GM18870 (cell line): ENCODE measurements at regions not wholly inside any gene's neighbourhood (a gene's known extent, or its start where the extent isn't known, plus 50 kb on each side); places are given as distances from the start of the nearest gene placed in this dataset.

Experiments used
- ATAC-seq: cut with Tn5 transposase; IDR thresholded peaks from one replicate; pipeline ENCODE4 v1.9.1; 2021; ENCODE audit warnings: moderate library complexity; ENCODE audit not compliant: unreplicated experiment

DNA sequence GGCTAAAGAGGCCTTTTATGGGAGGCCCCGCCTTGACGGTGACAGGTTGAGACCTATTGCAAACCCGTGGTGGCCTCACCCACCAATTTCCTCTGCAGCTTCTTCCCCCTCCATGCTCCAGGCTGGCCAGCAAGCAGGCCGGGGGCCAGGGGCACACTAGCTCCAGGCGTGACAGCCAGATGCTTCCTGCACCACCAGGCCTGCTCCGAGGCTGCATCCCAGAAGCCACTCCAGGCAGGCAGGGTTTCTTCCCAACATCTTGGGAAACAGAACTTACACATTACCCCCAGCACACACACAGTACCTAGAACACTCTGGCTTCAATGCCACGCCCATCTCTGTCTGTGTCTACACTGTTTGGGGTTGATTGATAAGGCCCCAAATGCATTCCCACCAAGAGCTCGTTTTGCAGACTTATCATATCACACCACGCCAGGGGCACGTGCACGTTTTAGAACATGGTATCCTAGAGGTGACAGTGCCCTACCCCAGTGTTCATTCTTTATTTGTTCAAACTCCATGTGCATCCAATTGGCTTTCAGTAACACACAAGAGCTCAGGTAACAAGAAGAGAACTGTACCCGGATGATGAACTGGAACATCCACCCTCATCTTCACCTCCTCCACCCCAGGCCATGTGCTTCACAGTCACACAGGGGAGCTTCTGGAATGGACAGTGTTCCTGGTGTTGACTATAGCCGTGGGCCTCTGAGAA is 221.4 kb upstream of the RREB1 start:
- ATAC-seq = no peak

DNA sequence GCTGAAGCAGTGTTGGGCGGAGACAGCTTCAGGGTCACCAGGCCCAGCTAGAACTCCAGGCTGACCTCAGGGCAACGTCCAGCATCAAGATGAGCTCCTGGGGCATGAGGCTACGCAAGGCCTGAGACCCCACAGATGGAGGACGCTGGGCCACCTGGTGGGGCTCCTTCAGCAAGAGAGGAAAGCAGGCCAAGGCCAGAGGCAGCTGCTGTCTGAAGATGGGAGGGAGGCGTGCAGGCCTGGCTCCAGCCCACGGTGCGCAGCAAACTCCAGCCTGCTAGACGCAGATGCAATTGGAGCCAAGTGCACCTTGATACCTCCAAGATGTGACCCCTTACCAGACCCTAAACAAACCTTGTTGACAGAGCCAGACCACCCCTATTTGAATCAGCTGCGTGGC is 220.9 kb upstream of the RREB1 start:
- no peak for ATAC-seq

DNA sequence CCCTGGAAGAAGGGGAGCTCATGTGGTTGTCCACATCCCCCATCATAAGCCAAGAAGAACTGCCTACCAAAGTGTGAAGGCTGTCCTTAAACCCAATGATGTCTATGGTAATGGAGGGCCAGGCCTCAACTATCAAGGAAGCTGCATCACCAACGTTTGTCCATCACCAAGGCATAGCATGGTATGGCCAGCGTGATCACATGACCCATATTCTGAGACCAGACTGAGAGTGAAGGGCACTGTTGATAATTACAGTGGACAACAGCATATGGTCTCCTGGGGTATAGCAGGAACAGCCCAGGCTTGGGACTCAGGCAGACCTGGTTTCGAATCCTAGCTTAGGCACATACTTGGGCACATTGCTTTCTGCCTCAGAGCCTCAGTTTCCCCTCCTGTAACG is 218.2 kb upstream of the RREB1 start:
- no peak for ATAC-seq

DNA sequence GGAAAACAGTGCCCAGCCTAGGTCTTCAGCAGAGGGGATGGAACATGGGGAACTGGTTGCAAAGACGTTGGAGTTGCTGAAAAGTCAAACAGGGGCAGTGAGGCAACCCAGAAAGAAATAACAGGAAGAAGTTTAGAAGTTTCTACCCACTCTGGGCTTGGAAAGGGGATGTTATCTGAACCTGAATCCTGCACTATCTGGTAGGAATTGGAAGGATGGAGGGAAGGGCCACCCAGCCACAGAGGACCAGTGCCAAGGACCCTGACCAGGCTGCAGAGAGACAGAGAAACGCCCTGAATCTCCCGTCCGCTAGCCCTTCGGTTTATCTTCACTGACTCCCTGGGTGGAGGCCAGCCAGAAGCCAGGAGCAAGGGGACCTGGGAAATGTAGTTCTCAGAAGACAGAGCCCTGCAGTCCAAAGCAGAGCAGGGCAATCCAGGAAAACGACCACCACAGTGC is 217.3 kb upstream of the RREB1 start:
- ATAC-seq = no peak

DNA sequence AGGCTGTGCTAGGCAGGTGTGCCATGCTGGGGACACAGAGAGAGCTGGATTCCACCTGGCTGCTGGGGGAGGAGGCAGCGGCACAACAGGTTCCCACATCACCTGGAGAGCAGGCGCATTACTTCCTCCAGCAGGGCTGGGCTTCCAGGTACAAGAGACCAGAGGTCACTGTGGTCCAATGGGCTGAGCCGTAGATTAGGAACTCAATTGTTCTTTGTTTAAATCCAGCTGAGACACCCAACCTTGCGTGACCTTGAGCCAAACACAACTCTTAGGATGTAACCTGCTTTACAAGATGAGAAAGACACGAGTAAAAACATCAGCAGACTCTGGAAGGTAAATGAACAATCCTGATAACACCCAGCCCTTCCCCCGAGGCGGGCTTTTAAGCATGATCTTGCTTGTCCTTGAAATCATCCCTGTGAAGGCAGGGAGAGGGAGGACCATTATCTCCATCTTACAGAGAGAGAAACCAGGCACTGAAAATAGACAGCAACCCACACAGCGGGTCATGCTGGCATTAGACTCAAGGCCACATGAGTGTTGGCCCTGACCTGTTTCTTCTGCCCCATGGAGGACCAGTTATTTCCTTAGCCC is 216.5 kb upstream of the RREB1 start:
- no peak for ATAC-seq

DNA sequence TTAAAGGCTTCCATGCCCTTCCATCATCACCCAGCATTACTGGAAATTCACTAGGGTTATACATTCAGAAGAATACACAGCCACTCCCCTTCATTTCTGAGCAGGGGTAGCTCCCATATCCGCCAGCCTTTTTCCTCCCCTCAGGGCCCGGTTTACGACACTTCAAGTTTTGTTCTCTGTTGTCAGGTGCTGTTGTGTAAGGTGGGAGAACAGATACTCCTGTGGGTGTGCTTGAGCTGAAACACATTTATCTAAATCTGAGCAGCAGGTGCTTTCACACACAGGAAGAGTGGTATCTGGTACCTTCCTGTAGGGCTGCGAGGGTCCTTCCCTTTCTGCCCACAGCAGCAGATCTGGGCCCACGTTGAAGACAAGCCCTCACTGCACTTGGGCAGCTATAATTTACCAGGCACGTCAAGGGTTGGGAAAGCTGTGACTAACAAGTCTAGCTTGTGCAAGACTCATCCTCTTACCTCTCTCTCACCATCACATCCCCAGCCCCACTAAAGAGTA is 215.8 kb upstream of the RREB1 start:
- ATAC-seq = no peak

DNA sequence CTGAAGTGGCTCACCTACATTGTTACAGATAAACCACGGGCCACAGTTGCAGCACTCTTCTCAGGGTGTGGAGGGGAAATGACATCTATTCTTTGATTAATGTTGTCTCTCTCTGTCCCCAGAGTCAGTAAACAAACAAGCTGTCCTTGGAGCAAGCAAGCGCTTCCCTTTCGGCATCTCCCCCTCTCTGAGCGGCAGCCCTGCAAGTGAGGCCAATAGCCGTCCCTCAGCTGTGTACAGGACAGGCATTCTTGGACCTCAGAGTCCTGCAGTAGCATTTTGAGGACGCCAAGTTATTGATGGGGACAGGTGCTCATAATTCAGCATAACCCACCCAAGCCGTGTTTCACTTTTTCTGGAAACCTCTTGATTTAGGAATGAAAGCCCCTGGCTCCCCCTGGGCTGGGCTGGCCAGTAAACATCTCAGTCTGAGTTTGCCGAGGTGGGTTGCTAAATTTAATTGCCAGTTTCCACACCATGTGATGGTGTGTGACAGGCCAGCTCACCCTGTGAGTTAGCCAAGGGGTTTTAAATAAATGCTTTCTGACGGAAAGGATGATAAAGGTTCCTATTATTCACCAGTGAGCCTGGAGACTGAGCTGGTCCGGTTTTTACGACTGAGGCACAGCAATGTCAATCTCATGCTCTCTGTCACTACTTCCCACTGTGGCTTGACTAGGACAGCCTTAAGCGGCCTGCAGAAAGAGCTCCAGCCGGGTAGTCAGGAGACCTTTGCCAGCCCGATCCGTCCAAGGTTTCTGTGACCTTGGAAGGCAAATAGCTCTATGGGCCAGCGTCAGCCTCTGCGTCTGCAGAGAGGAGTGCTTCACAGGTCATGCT is 214.8 kb upstream of the RREB1 start:
- ATAC-seq = no peak

DNA sequence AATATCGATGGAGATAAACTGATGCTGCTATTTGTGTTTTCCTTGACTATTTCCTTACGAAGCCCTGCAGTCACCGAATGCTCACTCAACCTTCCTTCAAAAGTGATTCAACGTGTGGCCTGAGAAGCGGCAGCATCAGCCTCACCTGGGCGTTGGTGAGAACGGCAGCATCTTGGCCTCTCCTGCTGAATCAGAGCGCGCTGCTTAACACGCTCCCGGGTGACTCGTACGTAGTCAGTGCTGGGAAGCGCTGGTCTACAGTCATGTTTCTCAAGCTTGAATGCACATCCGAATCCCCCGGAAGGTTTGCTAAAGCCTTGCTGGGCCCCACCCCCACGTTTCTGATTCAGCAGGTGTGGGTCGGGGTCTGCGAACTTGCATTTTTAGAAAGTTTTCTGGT is 214.1 kb upstream of the RREB1 start:
- ATAC-seq = no peak

DNA sequence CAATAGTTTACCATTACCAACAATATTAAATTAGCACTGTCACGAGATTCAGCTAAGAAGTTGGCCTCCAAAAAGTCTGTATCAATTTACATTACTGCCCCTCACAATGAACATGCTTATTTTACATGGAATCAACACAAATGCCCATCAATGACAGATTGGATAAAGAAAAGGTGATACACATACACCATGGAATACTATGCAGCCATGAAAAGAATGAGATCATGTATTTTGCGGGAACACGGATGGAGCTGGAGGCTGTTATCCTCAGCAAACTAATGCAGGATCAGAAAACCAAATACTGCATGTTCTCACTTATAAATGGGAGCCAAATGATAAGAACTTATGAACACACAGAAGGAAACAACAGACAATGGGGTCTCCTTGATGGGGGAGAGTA is 211.8 kb upstream of the RREB1 start:
- ATAC-seq = no peak

DNA sequence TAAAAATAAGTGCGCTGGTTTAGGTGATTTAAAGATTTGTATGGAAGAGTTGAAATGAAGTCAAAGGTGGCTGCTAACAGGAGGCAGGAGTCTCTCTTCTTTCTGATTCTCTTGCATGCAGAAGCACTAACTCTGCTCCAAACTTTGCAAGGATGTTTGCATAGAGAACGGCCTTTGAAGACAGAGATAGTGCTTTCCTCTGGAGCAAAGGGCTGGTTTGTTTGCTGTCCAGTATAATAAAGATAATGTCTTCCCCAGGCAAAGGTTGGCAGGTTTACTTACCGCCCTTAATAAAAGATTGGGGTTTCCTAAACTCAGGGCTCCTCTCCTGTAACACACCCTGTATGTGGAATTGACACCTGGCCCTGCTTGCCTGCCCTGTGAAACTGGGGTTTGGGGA is 210.6 kb upstream of the RREB1 start:
- no peak for ATAC-seq

DNA sequence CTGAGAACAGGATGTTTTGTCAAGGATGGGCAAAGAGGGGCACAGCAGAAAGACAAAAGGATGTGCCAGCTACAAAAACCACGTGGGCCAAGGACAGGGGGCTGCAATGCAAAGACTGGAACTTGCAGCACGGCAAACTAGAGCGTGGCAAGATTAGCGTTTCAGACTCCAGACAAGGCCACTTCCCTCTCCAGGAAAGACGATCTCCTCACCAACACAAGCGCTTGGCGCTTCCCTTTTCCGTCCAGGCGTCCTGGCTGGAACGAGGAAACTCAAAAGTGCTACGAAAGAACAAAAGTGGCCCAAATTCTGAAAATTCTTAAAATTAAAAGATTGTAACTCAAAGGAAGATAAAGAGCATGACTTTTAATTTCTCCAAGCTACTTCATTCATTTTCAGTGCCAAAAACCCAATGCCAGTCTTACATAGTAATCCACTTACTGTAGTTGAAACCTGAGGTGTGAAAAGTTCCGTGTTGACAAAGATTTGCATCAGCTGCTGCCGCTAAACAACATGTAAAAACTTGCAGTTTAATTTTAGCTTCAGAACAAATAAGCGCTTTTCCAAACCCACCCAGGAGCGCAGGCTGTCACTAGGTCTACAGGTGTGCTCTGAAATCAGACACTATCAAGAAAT is 207.1 kb upstream of the RREB1 start:
- ATAC-seq = no peak

DNA sequence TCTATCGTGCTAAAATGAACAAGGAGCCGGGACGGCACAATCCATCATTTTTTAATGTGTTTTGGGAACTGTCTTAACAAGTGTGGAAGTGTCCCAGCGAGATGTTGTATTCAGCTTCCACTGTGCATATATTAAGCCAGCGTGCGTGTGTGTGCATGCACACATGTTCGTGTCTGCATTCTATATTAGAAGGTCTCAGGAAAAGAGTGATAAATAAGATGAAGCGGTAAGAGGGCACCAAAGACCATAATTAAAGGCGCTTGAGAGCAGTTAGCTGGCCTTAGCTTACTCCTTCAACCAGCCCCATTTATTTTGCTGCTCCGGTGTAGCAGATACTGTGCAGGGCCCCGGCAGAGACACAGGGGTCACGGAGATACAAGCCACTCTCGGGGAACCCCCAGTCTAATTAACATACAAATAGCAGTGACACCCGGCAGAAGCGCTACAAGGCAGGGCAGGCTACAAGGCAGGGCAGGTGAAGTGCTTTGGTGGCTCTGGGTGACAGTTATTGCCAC is 206.5 kb upstream of the RREB1 start:
- no peak for ATAC-seq

DNA sequence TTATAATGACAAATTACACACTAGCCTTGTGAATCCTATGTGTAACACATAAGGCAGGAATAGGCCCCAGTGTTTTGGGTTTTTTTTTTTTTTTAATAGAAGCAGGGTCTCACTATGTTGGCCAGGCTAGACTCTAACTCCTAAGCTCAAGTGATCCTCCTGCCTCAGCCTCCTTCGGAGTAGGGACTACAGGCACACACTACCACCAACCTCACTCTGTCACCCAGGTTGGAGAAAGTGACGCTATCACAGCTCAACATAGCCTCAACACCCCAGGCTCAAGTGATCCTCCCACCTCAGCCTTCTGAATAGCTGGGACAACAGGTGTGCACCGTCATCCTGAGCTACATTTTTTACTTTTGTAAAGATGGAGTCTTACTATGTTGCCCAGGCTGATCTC is 205.8 kb upstream of the RREB1 start:
- ATAC-seq = no peak

DNA sequence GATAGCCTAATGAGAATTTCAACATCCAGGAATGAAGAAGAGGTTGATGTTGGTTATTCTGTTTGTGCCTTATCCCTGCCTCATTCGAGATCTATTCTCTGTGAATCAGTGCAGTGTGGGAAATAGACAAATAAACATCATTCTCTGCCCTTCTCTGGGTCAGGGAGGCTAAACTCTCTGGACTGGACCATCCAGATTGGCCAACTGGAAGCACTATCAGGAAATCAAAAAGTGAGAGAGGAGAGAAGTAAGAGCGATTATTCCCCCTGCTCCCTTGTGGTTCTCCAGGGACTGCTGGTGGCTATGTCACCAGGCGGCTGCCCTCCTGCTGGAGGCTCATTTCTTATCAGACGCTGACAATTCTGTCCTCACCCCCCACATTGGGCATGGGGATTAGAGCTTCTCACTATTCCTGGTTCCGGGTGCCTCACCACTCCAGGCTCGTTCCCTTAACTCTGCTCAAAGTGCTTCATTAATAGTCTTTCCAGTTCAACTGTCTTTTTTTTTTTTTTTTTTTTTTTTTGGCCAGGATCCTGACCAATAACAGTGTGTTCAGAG is 201.7 kb upstream of the RREB1 start:
- no peak for ATAC-seq

DNA sequence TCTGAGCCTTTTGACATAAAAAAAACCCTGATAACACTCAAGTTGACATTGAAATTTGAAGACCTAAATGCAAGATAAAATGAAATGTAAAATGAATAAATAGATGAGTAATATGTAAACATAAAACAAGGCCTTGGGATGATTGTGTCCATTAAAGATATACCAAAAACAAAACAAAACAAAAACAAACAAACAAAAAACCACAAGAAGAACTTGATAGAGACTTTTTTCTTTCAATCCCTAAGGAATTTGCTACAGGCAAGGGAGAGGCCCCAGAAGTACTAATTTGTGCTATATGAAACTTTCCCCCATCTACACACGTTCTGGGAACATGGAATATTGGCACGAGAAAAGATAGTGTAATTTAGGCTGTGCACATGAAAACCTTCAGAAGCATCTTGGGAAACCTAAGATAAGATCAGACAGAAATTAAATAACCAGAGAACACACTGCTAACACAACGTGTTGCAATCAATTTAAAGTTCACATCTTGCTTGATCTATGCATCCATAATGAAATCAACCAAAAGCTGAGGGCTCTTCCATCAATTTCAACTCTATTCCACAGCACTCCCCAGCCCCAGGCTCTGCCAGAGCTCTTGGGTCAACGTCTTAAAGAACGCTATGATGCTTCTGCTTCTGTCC is 201.1 kb upstream of the RREB1 start:
- no peak for ATAC-seq

DNA sequence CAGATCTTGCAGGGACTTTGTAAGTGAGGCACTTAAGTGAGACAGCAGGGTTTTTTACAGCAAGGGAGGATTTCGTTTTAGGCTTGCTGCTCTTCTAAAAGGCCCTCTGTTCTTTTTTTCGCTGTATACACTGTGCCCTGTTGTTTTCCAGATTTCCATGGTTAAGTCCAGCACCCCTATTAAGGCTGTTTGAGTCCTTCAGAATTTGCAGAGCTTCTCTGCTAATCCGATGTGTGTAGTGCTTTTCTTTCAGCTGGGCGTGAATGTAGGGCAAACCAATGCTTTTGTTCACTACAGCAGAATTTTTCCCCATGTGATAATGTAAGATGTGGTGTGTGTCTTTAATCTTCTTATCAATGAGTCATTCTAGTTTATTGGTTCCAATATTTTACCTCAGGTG is 200.5 kb upstream of the RREB1 start:
- no peak for ATAC-seq

DNA sequence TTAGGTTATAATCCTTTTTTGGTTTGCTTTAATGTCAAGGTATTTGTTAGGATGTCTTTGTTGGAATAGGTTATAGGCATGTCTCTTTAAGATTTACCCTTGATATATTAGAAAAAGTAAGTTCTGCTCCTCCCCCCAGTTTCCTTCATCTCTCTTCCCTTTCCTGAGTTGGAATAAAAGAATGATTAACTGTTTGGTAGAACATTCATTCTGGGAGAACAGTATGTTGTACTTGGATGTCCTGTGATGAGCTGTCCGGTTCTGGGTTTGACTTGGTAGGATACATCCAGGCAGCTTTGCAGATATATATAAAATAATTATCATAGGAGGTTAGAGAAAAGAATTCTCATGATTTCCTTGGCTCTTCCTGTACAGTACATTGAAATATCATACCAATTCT is 199.6 kb upstream of the RREB1 start:
- no peak for ATAC-seq

DNA sequence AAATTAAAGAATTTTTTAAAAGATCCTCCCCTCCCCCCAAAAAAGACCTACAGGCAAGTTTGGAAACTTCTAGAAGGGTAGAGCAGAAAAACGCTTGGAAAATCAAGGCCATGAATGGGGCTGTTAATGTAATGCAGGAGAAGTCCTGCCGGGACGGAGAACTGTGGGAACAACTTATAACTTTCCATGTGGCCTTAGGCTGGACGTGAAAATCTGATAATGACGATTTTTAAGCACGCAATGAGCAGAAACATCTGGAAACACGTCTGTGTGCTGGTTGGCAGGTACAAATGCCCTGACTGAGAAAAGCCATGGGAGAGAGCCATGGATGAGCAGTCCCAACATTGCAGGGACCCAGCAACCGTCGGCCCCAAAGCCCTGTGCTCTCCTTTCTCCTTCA is 198.7 kb upstream of the RREB1 start:
- ATAC-seq = no peak

DNA sequence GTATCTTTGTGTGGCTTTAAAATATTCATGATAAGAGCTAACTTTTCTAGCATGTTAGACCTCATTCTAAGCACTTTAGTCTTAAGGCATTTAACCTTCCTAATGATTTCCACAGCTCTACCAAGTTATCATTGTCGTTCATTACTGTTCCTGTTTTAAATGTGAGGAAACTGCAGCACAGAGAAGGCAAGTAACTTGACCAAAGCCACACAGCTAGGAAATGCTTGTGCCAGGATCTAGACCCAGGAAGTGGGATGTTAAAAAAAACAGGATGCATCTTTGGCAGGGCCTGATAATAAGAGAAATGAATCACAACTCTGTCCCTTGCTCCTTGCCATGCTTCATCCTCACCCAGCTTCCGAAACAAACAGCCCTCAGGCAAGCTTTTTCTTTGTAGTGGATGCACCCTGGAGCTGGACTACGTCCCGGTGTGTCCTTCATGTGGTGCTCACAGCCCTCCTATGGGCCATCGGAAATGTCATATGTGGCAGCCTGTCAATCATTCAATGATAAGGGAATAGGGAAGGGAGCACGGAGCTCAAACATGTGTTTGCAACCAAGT is 196.9 kb upstream of the RREB1 start:
- no peak for ATAC-seq

DNA sequence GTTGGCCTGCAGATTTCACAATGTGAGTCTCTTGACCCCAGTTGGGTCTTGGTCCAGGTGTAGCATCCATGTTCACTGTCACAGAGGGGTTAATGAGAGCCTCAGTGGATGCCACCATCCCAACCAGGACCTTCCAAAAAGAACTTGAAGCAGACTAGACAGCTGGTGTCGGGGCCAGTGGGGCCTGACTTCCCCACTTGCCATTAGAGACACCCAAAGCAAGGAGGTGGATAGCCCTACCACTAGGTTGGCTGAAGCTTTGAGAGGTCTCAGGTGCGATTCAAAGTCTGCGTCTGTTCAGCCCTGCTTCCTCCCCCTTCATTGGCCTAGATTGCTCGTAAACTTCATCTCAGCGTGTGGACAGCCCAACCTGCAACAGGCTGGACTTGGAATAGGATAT is 196.4 kb upstream of the RREB1 start:
- no peak for ATAC-seq
